H9 (cell line): ENCODE measurements at regions not wholly inside any gene's neighbourhood (a gene's known extent, or its start where the extent isn't known, plus 50 kb on each side); places are given as distances from the start of the nearest gene placed in this dataset.

Experiments used
- DNase-seq: peaks from one replicate; pipeline ENCODE4 v3.0.0-alpha.2; 2017
- H2AFZ ChIP-seq: one replicate; pipeline ENCODE4 v1.6.1; 2013; ENCODE audit warnings: mild to moderate bottlenecking, low read length, control low read depth, moderate library complexity
- H2AK5ac ChIP-seq: 2 replicates; pipeline ENCODE4 v1.6.1; 2013; ENCODE audit warnings: low read length, control low read depth, mixed read lengths; ENCODE audit not compliant: insufficient read length
- H2BK120ac ChIP-seq: one replicate; pipeline ENCODE4 v1.6.1; 2013; ENCODE audit warnings: low read depth, mild to moderate bottlenecking, low read length, control low read depth, inconsistent platforms; ENCODE audit not compliant: poor library complexity, severe bottlenecking
- H2BK12ac ChIP-seq: 2 replicates; pipeline ENCODE4 v1.6.1; 2013; ENCODE audit warnings: low read length, control low read depth, mixed read lengths, low read depth; ENCODE audit not compliant: insufficient read length
- H2BK15ac ChIP-seq: 2 replicates; pipeline ENCODE4 v1.6.1; 2013; ENCODE audit warnings: low read depth, low read length, control low read depth
- H2BK20ac ChIP-seq: one replicate; pipeline ENCODE4 v1.6.1; 2013; ENCODE audit warnings: low read depth, mild to moderate bottlenecking, low read length, control low read depth, inconsistent platforms; ENCODE audit not compliant: poor library complexity, severe bottlenecking
- H2BK5ac ChIP-seq: 2 replicates; pipeline ENCODE4 v1.6.1; 2013; ENCODE audit warnings: low read length, control low read depth, mixed read lengths; ENCODE audit not compliant: insufficient read length
- H3K14ac ChIP-seq: 2 replicates; pipeline ENCODE4 v1.6.1; 2013; ENCODE audit warnings: low read length, control low read depth; ENCODE audit not compliant: insufficient read depth
- H3K18ac ChIP-seq: 2 replicates; pipeline ENCODE4 v1.6.1; 2013; ENCODE audit warnings: low read depth, mild to moderate bottlenecking, mixed read lengths, low read length, control low read depth; ENCODE audit not compliant: insufficient read length
- H3K23ac ChIP-seq: 2 replicates; pipeline ENCODE4 v1.6.1; 2013; ENCODE audit warnings: low read length, control low read depth, mixed read lengths, low read depth; ENCODE audit not compliant: insufficient read length
- H3K23me2 ChIP-seq: 2 replicates; pipeline ENCODE4 v1.6.1; 2013; ENCODE audit warnings: low read depth, mild to moderate bottlenecking, mixed read lengths, low read length, control low read depth; ENCODE audit not compliant: insufficient read length, poor library complexity, severe bottlenecking
- H3K27ac ChIP-seq: 2 replicates; pipeline ENCODE4 v1.5.1; 2013; ENCODE audit warnings: low read length, control low read depth, mixed read lengths, low read depth; ENCODE audit not compliant: insufficient read length
- H3K27me3 ChIP-seq: 2 replicates; pipeline ENCODE4 v1.6.1; 2013; ENCODE audit warnings: low read length, control low read depth, inconsistent platforms; ENCODE audit not compliant: insufficient read depth
- H3K4ac ChIP-seq: 2 replicates; pipeline ENCODE4 v1.6.1; 2013; ENCODE audit warnings: low read depth, mild to moderate bottlenecking, control low read depth, inconsistent platforms, low read length, moderate library complexity
- H3K4me1 ChIP-seq: 2 replicates; pipeline ENCODE4 v1.6.1; 2013; ENCODE audit warnings: low read length, control low read depth, inconsistent platforms; ENCODE audit not compliant: insufficient read depth
- H3K4me2 ChIP-seq: 2 replicates; pipeline ENCODE4 v1.6.1; 2013; ENCODE audit warnings: low read length, control low read depth, mixed read lengths; ENCODE audit not compliant: insufficient read length, insufficient read depth
- H3K56ac ChIP-seq: 2 replicates; pipeline ENCODE4 v1.6.1; 2013; ENCODE audit warnings: low read depth, mild to moderate bottlenecking, mixed read lengths, low read length, control low read depth; ENCODE audit not compliant: insufficient read length
- H3K79me1 ChIP-seq: 2 replicates; pipeline ENCODE4 v1.6.1; 2013; ENCODE audit warnings: low read depth, mild to moderate bottlenecking, moderate library complexity, low read length, control low read depth, inconsistent platforms; ENCODE audit not compliant: insufficient read depth, poor library complexity, severe bottlenecking
- H3K79me2 ChIP-seq: 2 replicates; pipeline ENCODE4 v1.6.1; 2013; ENCODE audit warnings: low read length, control low read depth, inconsistent platforms; ENCODE audit not compliant: insufficient read depth
- H3K9ac ChIP-seq: 2 replicates; pipeline ENCODE4 v1.6.1; 2013; ENCODE audit warnings: low read length, control low read depth, mixed read lengths; ENCODE audit not compliant: insufficient read length; ENCODE audit errors: extremely low read depth
- H3K9me3 ChIP-seq: one replicate; pipeline ENCODE4 v1.6.1; 2013; ENCODE audit warnings: low read depth, low read length, inconsistent platforms; ENCODE audit not compliant: control insufficient read depth
- H3T11ph ChIP-seq: one replicate; pipeline ENCODE4 v1.6.1; 2013; ENCODE audit warnings: mild to moderate bottlenecking, low read length, control low read depth, inconsistent platforms
- H4K20me1 ChIP-seq: one replicate; pipeline ENCODE4 v1.6.1; 2013; ENCODE audit not compliant: control insufficient read depth, insufficient read length, insufficient read depth
- H4K5ac ChIP-seq: 2 replicates; pipeline ENCODE4 v1.6.1; 2013; ENCODE audit warnings: low read depth, mild to moderate bottlenecking, mixed read lengths, low read length, control low read depth; ENCODE audit not compliant: insufficient read length
- H4K8ac ChIP-seq: replicated peaks from 2 replicates; pipeline ENCODE4 v1.6.1; 2013; ENCODE audit warnings: low read length, control low read depth, mixed read lengths, low read depth; ENCODE audit not compliant: insufficient read length
- H4K91ac ChIP-seq: 2 replicates; pipeline ENCODE4 v1.6.1; 2013; ENCODE audit warnings: low read depth, mild to moderate bottlenecking, moderate library complexity, mixed read lengths, low read length, control low read depth; ENCODE audit not compliant: insufficient read length
- H3K27ac Mint-ChIP-seq, 3 experiments: 2 replicates in 2 of 3; 3 replicates in 1 of 3; pipeline ENCODE4 v1.8.0; 2020 to 2021; ENCODE audit warnings: mixed read lengths in 3 of 3, mild to moderate bottlenecking in 1 of 3, moderate library complexity in 1 of 3
- H3K27me3 Mint-ChIP-seq: 2 replicates; pipeline ENCODE4 v1.8.0; 2021; ENCODE audit warnings: low read depth, mild to moderate bottlenecking, moderate library complexity, mixed read lengths
- H3K36me3 Mint-ChIP-seq, 3 experiments: 2 replicates in 2 of 3; 3 replicates in 1 of 3; pipeline ENCODE4 v1.8.0; 2020 to 2021; ENCODE audit warnings: low read depth in 3 of 3, mixed read lengths in 3 of 3; ENCODE audit not compliant: insufficient read depth in 1 of 3
- H3K4me1 Mint-ChIP-seq, 2 experiments: 2 replicates each; pipeline ENCODE4 v1.8.0; 2020; ENCODE audit warnings: mixed read lengths in 2 of 2
- H3K4me3 Mint-ChIP-seq, 2 experiments: 2 replicates in 1 of 2; 3 replicates in 1 of 2; pipeline ENCODE4 v1.8.0; 2020 to 2021; ENCODE audit warnings: mild to moderate bottlenecking in 2 of 2, mixed read lengths in 2 of 2, moderate library complexity in 1 of 2
- H3K9me3 Mint-ChIP-seq, 2 experiments: 2 replicates in 1 of 2; 3 replicates in 1 of 2; pipeline ENCODE4 v1.8.0; 2020; ENCODE audit warnings: mild to moderate bottlenecking in 2 of 2, mixed read lengths in 2 of 2, moderate library complexity in 1 of 2
- WGBS: extraction: QIAGEN DNeasy Blood & Tissue Kit; methylation state at CpG from one replicate; pipeline ENCODE4 v1.1.7; 2013; ENCODE audit warnings: missing lambda C conversion rate, low lambda C conversion rate, mixed read lengths; ENCODE audit not compliant: insufficient read length; ENCODE audit errors: extremely low coverage; 5-methylcytosine and 5-hydroxymethylcytosine counted together
- TF ChIP-seq, protein P1 (sequence below): fragments of 200-600 bp; sonication (generic); conservative IDR thresholded peaks from 3 replicates; pipeline ENCODE4 v1.8.0; 2021; ENCODE audit warnings: antibody characterized with exemption, mild to moderate bottlenecking

DNA sequence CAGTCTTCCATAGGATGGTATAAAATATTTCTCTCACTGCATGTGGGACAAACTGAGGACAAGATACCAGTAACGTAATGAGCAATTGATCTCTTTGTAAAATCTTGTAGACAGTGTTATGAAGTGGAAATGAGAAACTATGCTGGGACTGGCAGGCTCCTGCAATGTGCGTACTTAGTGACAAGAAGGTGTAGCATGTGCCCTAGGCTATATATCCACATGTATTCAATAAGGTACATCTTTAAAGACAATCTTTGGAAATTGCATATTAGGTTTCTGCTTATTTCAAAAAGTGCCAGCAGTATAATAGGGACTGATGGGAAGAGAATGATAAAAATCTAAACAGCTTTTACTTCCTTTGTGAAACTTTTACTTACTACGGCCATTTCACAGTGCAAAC, 81.9 kb upstream of the GREM2 start:
- no peaks in the 10 kb centered on the region for H4K20me1 ChIP-seq
- no peak overlapping the region for H2BK20ac ChIP-seq
- H3K23me2 ChIP-seq: no peaks in the 10 kb centered on the region
- no peak overlapping the region for H3K9ac ChIP-seq
- Mint-ChIP-seq H3K36me3 (no peaks in the 10 kb centered on the region), H3K4me1 (peaks cover 8 to 10% of the 10 kb centered on the region in 2 experiments), H3K9me3 (no peaks in the 10 kb centered on the region), H3K4me3 (no peak overlapping the region), H3K27me3 (no peaks in the 10 kb centered on the region), H3K27ac (no peak overlapping the region)
- TF ChIP-seq, protein P1, sequence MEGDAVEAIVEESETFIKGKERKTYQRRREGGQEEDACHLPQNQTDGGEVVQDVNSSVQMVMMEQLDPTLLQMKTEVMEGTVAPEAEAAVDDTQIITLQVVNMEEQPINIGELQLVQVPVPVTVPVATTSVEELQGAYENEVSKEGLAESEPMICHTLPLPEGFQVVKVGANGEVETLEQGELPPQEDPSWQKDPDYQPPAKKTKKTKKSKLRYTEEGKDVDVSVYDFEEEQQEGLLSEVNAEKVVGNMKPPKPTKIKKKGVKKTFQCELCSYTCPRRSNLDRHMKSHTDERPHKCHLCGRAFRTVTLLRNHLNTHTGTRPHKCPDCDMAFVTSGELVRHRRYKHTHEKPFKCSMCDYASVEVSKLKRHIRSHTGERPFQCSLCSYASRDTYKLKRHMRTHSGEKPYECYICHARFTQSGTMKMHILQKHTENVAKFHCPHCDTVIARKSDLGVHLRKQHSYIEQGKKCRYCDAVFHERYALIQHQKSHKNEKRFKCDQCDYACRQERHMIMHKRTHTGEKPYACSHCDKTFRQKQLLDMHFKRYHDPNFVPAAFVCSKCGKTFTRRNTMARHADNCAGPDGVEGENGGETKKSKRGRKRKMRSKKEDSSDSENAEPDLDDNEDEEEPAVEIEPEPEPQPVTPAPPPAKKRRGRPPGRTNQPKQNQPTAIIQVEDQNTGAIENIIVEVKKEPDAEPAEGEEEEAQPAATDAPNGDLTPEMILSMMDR: no peak
- no CpG with 5 or more reads among the region's 3 CpGs for WGBS
- no peak overlapping the region for H3K23ac ChIP-seq
- no peak overlapping the region for H2AK5ac ChIP-seq
- no peaks in the 10 kb centered on the region for H3K79me2 ChIP-seq
- H4K91ac ChIP-seq: no peak overlapping the region
- no peak overlapping the region for H2BK15ac ChIP-seq
- H3K79me1 ChIP-seq: no peaks in the 10 kb centered on the region
- no peak overlapping the region for H2BK5ac ChIP-seq
- H3K4me2 ChIP-seq: no peak overlapping the region
- no peak overlapping the region for H3K56ac ChIP-seq
- no peaks in the 10 kb centered on the region for H3K4me1 ChIP-seq
- no peak overlapping the region for H2BK12ac ChIP-seq
- no peak overlapping the region for H3K14ac ChIP-seq
- H2AFZ ChIP-seq: no peak overlapping the region
- H3K18ac ChIP-seq: no peak overlapping the region
- no peak overlapping the region for H4K5ac ChIP-seq
- no peaks in the 10 kb centered on the region for H3K9me3 ChIP-seq
- no peak overlapping the region for H2BK120ac ChIP-seq
- no peaks in the 10 kb centered on the region for H3K27me3 ChIP-seq
- H3T11ph ChIP-seq: no peak overlapping the region
- no peak overlapping the region for H4K8ac ChIP-seq
- DNase-seq: no peak
- H3K4ac ChIP-seq: no peak overlapping the region
- H3K27ac ChIP-seq: no peak overlapping the region
